PC-3 (cell line): ENCODE measurements at regions not wholly inside any gene's neighbourhood (a gene's known extent, or its start where the extent isn't known, plus 50 kb on each side); places are given as distances from the start of the nearest gene placed in this dataset.

ENCODE experiments used
- ATAC-seq: fragments of 200-7000 bp; cut with Tn5 transposase; 2 replicates; pipeline ENCODE4 v1.9.1; 2020; ENCODE audit warnings: mild to moderate bottlenecking, moderate library complexity
- BruUV-seq: library from RNA; stranded (reverse); fragments of 400-500 nt; replicated peaks from 2 replicates; lab custom pipeline; 2021; lab: Mats Ljungman, UMichigan
- CTCF ChIA-PET: fragments of 300-600 bp; sonication (Branson Sonifier 250); formaldehyde crosslinking; loops from one replicate; lab custom pipeline; 2022; ENCODE audit warnings: antibody characterized with exemption; lab: Charles Lee
- POLR2A ChIA-PET: fragments of 300-600 bp; sonication (Branson Sonifier 250); formaldehyde crosslinking; loops from one replicate; lab custom pipeline; 2022; ENCODE audit warnings: antibody characterized with exemption; ENCODE audit not compliant: unreplicated experiment; lab: Charles Lee
- DNase-seq: peaks from one replicate; pipeline ENCODE4 v3.0.0-alpha.2; 2015
- H2AFZ ChIP-seq: fragments of 300-600 bp; sonication (generic); 2 replicates; pipeline ENCODE4 v1.6.0; 2016; ENCODE audit warnings: antibody characterized with exemption, low read length
- H3F3A ChIP-seq: fragments of 300-600 bp; sonication (generic); one replicate; pipeline ENCODE4 v1.6.0; 2017; ENCODE audit warnings: antibody characterized with exemption, low read length, control low read depth, mild to moderate bottlenecking; ENCODE audit not compliant: unreplicated experiment
- H3K27ac ChIP-seq: fragments of 300-600 bp; sonication (generic); 2 replicates; pipeline ENCODE4 v1.5.1; 2016; ENCODE audit warnings: mild to moderate bottlenecking, low read length
- H3K27me3 ChIP-seq: fragments of 300-600 bp; sonication (generic); 2 replicates; pipeline ENCODE4 v1.6.1; 2016; ENCODE audit warnings: low read length, mixed read lengths
- H3K36me3 ChIP-seq: fragments of 300-600 bp; sonication (generic); 2 replicates; pipeline ENCODE4 v1.6.1; 2016; ENCODE audit warnings: low read depth, mixed run types, low read length, mixed read lengths
- H3K4me1 ChIP-seq: fragments of 300-600 bp; sonication (generic); 2 replicates; pipeline ENCODE4 v1.5.1; 2016; ENCODE audit warnings: low read length; ENCODE audit not compliant: insufficient read depth
- H3K4me2 ChIP-seq: fragments of 300-600 bp; sonication (generic); 2 replicates; pipeline ENCODE4 v1.6.0; 2016; ENCODE audit warnings: low read length
- H3K4me3 ChIP-seq: fragments of 300-600 bp; sonication (generic); 2 replicates; pipeline ENCODE4 v1.5.1; 2016; ENCODE audit warnings: mild to moderate bottlenecking, low read length, mixed read lengths
- H3K79me2 ChIP-seq: fragments of 300-600 bp; sonication (generic); 2 replicates; pipeline ENCODE4 v1.6.1; 2017; ENCODE audit warnings: low read length, mixed read lengths
- H3K9ac ChIP-seq: fragments of 300-600 bp; sonication (generic); 2 replicates; pipeline ENCODE4 v1.6.0; 2016; ENCODE audit warnings: mild to moderate bottlenecking, low read length
- H3K9me2 ChIP-seq: fragments of 300-600 bp; sonication (generic); replicated peaks from 2 replicates; pipeline ENCODE4 v1.6.1; 2016; ENCODE audit warnings: mixed run types, low read length, mixed read lengths
- H3K9me3 ChIP-seq: fragments of 300-600 bp; sonication (generic); 2 replicates; pipeline ENCODE4 v1.6.1; 2016; ENCODE audit warnings: low read length, mixed read lengths
- H4K20me1 ChIP-seq: fragments of 300-600 bp; sonication (generic); 2 replicates; pipeline ENCODE4 v1.6.1; 2016; ENCODE audit warnings: low read length, mixed read lengths
- EZH2 ChIP-seq: fragments of 300-600 bp; sonication (generic); IDR thresholded peaks from one replicate; pipeline ENCODE4 v1.6.1; 2017; ENCODE audit warnings: antibody characterized with exemption, mild to moderate bottlenecking, low read length; ENCODE audit not compliant: unreplicated experiment
- EZH2phosphoT487 ChIP-seq: fragments of 300-600 bp; sonication (generic); IDR thresholded peaks from 2 replicates; pipeline ENCODE4 v1.6.1; 2018; ENCODE audit warnings: mild to moderate bottlenecking, antibody characterized with exemption, low read length, borderline replicate concordance
- intact Hi-C: fragments of 100-400 bp; cut with micrococcal nuclease; formaldehyde crosslinking; loops from 2 replicates; pipeline ENCODE4 v1.9.0; 2023
- TF ChIP-seq, protein P1 (sequence below): fragments of 300-600 bp; sonication (generic); conservative IDR thresholded peaks from 2 replicates; pipeline ENCODE4 v1.5.1; 2017; ENCODE audit warnings: antibody characterized with exemption, low read depth, mild to moderate bottlenecking, low read length

- no peaks in the 10 kb centered on the region for H3K79me2 ChIP-seq
- CTCF ChIA-PET, result interaction anchor here (0.5 kb wide), 1 partner anchor 142 kb away, joined by 3 read pairs; no protein-coding TSS in a partner anchor
- no peaks in the 10 kb centered on the region for H3K4me1 ChIP-seq
- no peak overlapping the region for H2AFZ ChIP-seq
- ATAC-seq (no peak), DNase-seq (no peak)
- no peak overlapping the region for H3K9ac ChIP-seq
- H3K4me3 ChIP-seq, result no peak overlapping the region
- POLR2A ChIA-PET, result no interaction called here
- H3K27ac ChIP-seq, result no peak overlapping the region
- peaks cover 87% of the 10 kb centered on the region for H3K27me3 ChIP-seq
- no TSS peak for BruUV-seq
- H3K36me3 ChIP-seq, result no peaks in the 10 kb centered on the region
- H3F3A ChIP-seq, result no peaks in the 10 kb centered on the region
- H4K20me1 ChIP-seq, result no peaks in the 10 kb centered on the region
- no peaks in the 10 kb centered on the region for H3K9me2 ChIP-seq
- no peak overlapping the region for H3K4me2 ChIP-seq
- TF ChIP-seq EZH2phosphoT487, result no peak
- H3K9me3 ChIP-seq, result no peaks in the 10 kb centered on the region
- intact Hi-C loops, result no loop called here
These were observed 262.0 kb upstream of the TMPO start for GRCh38 chr12:98253207-98254037.

GRCh38 chr12:98256830-98257229 lies 258.6 kb upstream of the TMPO start:
- TF ChIP-seq EZH2phosphoT487 (no peak), EZH2 (no peak)
- TF ChIP-seq, protein P1, sequence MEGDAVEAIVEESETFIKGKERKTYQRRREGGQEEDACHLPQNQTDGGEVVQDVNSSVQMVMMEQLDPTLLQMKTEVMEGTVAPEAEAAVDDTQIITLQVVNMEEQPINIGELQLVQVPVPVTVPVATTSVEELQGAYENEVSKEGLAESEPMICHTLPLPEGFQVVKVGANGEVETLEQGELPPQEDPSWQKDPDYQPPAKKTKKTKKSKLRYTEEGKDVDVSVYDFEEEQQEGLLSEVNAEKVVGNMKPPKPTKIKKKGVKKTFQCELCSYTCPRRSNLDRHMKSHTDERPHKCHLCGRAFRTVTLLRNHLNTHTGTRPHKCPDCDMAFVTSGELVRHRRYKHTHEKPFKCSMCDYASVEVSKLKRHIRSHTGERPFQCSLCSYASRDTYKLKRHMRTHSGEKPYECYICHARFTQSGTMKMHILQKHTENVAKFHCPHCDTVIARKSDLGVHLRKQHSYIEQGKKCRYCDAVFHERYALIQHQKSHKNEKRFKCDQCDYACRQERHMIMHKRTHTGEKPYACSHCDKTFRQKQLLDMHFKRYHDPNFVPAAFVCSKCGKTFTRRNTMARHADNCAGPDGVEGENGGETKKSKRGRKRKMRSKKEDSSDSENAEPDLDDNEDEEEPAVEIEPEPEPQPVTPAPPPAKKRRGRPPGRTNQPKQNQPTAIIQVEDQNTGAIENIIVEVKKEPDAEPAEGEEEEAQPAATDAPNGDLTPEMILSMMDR, result no peak
- H3K9me3 ChIP-seq, result no peaks in the 10 kb centered on the region
- intact Hi-C loops, result no loop called here
- ATAC-seq, result no peak
- H3K9me2 ChIP-seq, result no peaks in the 10 kb centered on the region
- no peak overlapping the region for H3K4me2 ChIP-seq
- H3K36me3 ChIP-seq, result no peaks in the 10 kb centered on the region
- no peaks in the 10 kb centered on the region for H3K4me1 ChIP-seq
- H3F3A ChIP-seq, result no peaks in the 10 kb centered on the region
- no TSS peak for BruUV-seq
- CTCF ChIA-PET, result no interaction called here
- no peak overlapping the region for H3K4me3 ChIP-seq
- peaks cover 79% of the 10 kb centered on the region for H3K27me3 ChIP-seq
- no peak overlapping the region for H3K9ac ChIP-seq
- no peak for DNase-seq
- H3K27ac ChIP-seq, result no peak overlapping the region
- H3K79me2 ChIP-seq, result no peaks in the 10 kb centered on the region
- no peak overlapping the region for H2AFZ ChIP-seq
- POLR2A ChIA-PET, result no interaction called here
- H4K20me1 ChIP-seq, result no peaks in the 10 kb centered on the region

DNA sequence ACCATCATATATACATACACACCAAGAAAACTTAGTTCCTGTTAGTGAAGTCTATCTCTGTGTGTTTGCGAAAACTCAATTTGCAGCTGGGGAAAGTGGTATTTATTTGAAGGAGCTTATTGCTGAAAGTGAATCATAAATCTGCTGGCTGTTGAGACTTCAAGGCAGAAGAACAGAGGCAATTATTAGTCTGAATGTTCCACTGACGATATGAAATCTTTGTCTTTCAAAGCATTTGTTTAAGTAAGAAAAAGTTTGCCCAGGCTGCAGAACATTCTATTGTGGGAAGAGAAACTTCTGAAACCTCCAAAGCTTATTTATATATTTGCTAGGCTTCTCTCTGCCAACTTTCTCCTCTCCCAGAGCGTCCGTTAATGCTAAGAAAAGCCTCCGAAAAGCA lies 255.7 kb upstream of the TMPO start:
- no TSS peak for BruUV-seq
- peaks cover 83% of the 10 kb centered on the region for H3K27me3 ChIP-seq
- no peak for ATAC-seq

More for the DNA sequence above, 255.7 kb upstream of the TMPO start:
- CTCF ChIA-PET, result no interaction called here
- Histone ChIP-seq H3K4me2 (no peak overlapping the region), H3F3A (no peaks in the 10 kb centered on the region), H3K36me3 (no peaks in the 10 kb centered on the region), H3K9ac (no peak overlapping the region), H3K9me2 (no peaks in the 10 kb centered on the region), H3K4me1 (no peaks in the 10 kb centered on the region), H4K20me1 (no peaks in the 10 kb centered on the region), H3K79me2 (no peaks in the 10 kb centered on the region), H3K9me3 (no peaks in the 10 kb centered on the region), H3K4me3 (no peak overlapping the region), H3K27ac (no peak overlapping the region), H2AFZ (no peak overlapping the region)
- no peak for TF ChIP-seq EZH2phosphoT487
- POLR2A ChIA-PET, result no interaction called here
- intact Hi-C loops, result no loop called here
- no peak for DNase-seq
